DND-41 (cell line): ENCODE measurements at regions not wholly inside any gene's neighbourhood (a gene's known extent, or its start where the extent isn't known, plus 50 kb on each side); places are given as distances from the start of the nearest gene placed in this dataset.

Experiments
- ATAC-seq: fragments of 200-7000 bp; cut with Tn5 transposase; 3 replicates; pipeline ENCODE4 v1.9.1; 2021; ENCODE audit warnings: low read depth; ENCODE audit not compliant: insufficient read depth
- DNase-seq: peaks from one replicate; pipeline ENCODE4 v3.0.0-alpha.2; 2020
- H2AFZ ChIP-seq: 2 replicates; pipeline ENCODE4 v1.6.0; 2012; ENCODE audit warnings: low read depth, low read length
- H3K27ac ChIP-seq: 2 replicates; pipeline ENCODE4 v1.5.1; 2012; ENCODE audit warnings: low read length, inconsistent platforms
- H3K27me3 ChIP-seq: fragments of 200-600 bp; sonication (generic); 2 replicates; pipeline ENCODE4 v1.6.0; 2012; ENCODE audit warnings: low read length, mild to moderate bottlenecking, inconsistent platforms; ENCODE audit not compliant: insufficient read depth, poor library complexity
- H3K36me3 ChIP-seq: 2 replicates; pipeline ENCODE4 v1.5.1; 2012; ENCODE audit warnings: low read length, inconsistent platforms; ENCODE audit not compliant: insufficient read depth
- H3K4me1 ChIP-seq: 2 replicates; pipeline ENCODE4 v1.5.1; 2012; ENCODE audit warnings: mild to moderate bottlenecking, low read length; ENCODE audit not compliant: insufficient read depth
- H3K4me2 ChIP-seq: 2 replicates; pipeline ENCODE4 v1.6.0; 2012; ENCODE audit warnings: mild to moderate bottlenecking, moderate library complexity, low read length, inconsistent platforms; ENCODE audit not compliant: insufficient read depth
- H3K4me3 ChIP-seq, 2 experiments: fragments of 200-600 bp in 1 of 2; shearing (Covaris generic) in 1 of 2; 2 replicates each; pipeline ENCODE4 v1.5.1; 2012 to 2016; ENCODE audit warnings: inconsistent platforms in 2 of 2, low read length in 2 of 2, mild to moderate bottlenecking in 2 of 2, low read depth in 1 of 2, moderate library complexity in 1 of 2
- H3K79me2 ChIP-seq: 2 replicates; pipeline ENCODE4 v1.6.0; 2012; ENCODE audit warnings: low read length, inconsistent platforms; ENCODE audit not compliant: insufficient read depth
- H3K9ac ChIP-seq: 2 replicates; pipeline ENCODE4 v1.6.0; 2012; ENCODE audit warnings: low read depth, mild to moderate bottlenecking, inconsistent platforms, low read length, moderate library complexity
- H3K9me3 ChIP-seq: 2 replicates; pipeline ENCODE4 v1.5.1; 2012; ENCODE audit warnings: low read length, moderate library complexity, mild to moderate bottlenecking, inconsistent platforms; ENCODE audit not compliant: insufficient read depth, severe bottlenecking
- H4K20me1 ChIP-seq: 2 replicates; pipeline ENCODE4 v1.6.0; 2012; ENCODE audit warnings: low read length; ENCODE audit not compliant: insufficient read depth
- EZH2 ChIP-seq: IDR thresholded peaks from 3 replicates; pipeline ENCODE4 v1.6.1; 2012; ENCODE audit warnings: borderline replicate concordance, low read depth, mild to moderate bottlenecking, moderate library complexity, low read length, inconsistent platforms; ENCODE audit not compliant: severe bottlenecking
- TF ChIP-seq, protein P1 (sequence below): IDR thresholded peaks from 2 replicates; pipeline ENCODE4 v1.5.1; 2012; ENCODE audit warnings: borderline replicate concordance, low read length, moderate library complexity, mild to moderate bottlenecking; ENCODE audit not compliant: poor library complexity, severe bottlenecking; ENCODE audit errors: extremely low read depth

GRCh38 chr4:72857787-72858186, 211.7 kb downstream of the COX18 start:
- TF ChIP-seq EZH2 = no peak
- TF ChIP-seq, protein P1, sequence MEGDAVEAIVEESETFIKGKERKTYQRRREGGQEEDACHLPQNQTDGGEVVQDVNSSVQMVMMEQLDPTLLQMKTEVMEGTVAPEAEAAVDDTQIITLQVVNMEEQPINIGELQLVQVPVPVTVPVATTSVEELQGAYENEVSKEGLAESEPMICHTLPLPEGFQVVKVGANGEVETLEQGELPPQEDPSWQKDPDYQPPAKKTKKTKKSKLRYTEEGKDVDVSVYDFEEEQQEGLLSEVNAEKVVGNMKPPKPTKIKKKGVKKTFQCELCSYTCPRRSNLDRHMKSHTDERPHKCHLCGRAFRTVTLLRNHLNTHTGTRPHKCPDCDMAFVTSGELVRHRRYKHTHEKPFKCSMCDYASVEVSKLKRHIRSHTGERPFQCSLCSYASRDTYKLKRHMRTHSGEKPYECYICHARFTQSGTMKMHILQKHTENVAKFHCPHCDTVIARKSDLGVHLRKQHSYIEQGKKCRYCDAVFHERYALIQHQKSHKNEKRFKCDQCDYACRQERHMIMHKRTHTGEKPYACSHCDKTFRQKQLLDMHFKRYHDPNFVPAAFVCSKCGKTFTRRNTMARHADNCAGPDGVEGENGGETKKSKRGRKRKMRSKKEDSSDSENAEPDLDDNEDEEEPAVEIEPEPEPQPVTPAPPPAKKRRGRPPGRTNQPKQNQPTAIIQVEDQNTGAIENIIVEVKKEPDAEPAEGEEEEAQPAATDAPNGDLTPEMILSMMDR = no peak
- no peaks in the 10 kb centered on the region for H3K4me1 ChIP-seq
- H3K36me3 ChIP-seq = no peaks in the 10 kb centered on the region
- no peak overlapping the region for H3K4me3 ChIP-seq
- DNase-seq = no peak
- H2AFZ ChIP-seq = no peak overlapping the region
- H3K27ac ChIP-seq = no peak overlapping the region
- H3K4me2 ChIP-seq = no peak overlapping the region
- H3K9me3 ChIP-seq = no peaks in the 10 kb centered on the region
- ATAC-seq = no peak
- H4K20me1 ChIP-seq = no peaks in the 10 kb centered on the region
- H3K27me3 ChIP-seq = no peaks in the 10 kb centered on the region
- no peak overlapping the region for H3K9ac ChIP-seq
- H3K79me2 ChIP-seq = no peaks in the 10 kb centered on the region

DNA sequence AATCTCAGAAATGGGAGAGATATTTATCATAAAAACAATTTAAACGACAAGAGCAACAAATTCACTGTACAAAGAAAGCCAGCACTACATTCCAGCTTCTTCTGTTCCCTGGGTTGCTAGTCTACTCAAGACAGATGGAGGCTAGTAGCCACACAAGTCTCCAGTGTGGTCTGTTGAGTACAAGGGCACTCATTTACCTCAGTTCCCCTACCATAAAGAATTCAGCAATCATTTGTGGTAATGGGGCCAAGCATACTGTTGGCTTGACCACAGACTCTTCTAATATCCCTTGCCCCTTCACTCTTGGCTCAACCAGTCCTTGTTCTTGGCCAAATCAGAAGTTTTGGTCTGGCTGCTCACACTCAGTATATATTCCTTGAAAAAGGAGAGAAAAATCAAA, 212.3 kb downstream of the COX18 start:
- DNase-seq (no peak), ATAC-seq (no peak)
- Histone ChIP-seq H3K27me3 (no peaks in the 10 kb centered on the region), H3K4me2 (no peak overlapping the region), H3K79me2 (no peaks in the 10 kb centered on the region), H3K36me3 (no peaks in the 10 kb centered on the region), H3K4me1 (no peaks in the 10 kb centered on the region), H2AFZ (no peak overlapping the region), H3K4me3 (no peak overlapping the region), H3K9ac (no peak overlapping the region), H3K9me3 (no peaks in the 10 kb centered on the region), H4K20me1 (no peaks in the 10 kb centered on the region), H3K27ac (no peak overlapping the region)
- TF ChIP-seq, protein P1 = no peak

- H4K20me1 ChIP-seq = no peaks in the 10 kb centered on the region
- no peak overlapping the region for H3K4me2 ChIP-seq
- no peak for TF ChIP-seq EZH2
- TF ChIP-seq, protein P1 = no peak
- DNase-seq (peak; percentile 13), ATAC-seq (peak; percentile 52; the same call in 1 of the 3 replicates)
- no peak overlapping the region; the same call in 1 of the 2 replicates for H2AFZ ChIP-seq
- H3K79me2 ChIP-seq = no peaks in the 10 kb centered on the region
- no peaks in the 10 kb centered on the region for H3K27me3 ChIP-seq
- no peak overlapping the region for H3K9ac ChIP-seq
- no peaks in the 10 kb centered on the region for H3K4me1 ChIP-seq
- no peak overlapping the region for H3K27ac ChIP-seq
- H3K4me3 ChIP-seq = no peak overlapping the region
- H3K36me3 ChIP-seq = no peaks in the 10 kb centered on the region
- no peaks in the 10 kb centered on the region for H3K9me3 ChIP-seq
These were observed 223.0 kb downstream of the COX18 start for GRCh38 chr4:72846280-72847111.

- H3K27ac ChIP-seq = no peak overlapping the region
- TF ChIP-seq EZH2 = no peak
- TF ChIP-seq, protein P1 = no peak
- no peak overlapping the region for H3K4me2 ChIP-seq
- H3K27me3 ChIP-seq = no peaks in the 10 kb centered on the region
- H3K4me3 ChIP-seq = no peak overlapping the region
- no peak overlapping the region for H3K9ac ChIP-seq
- no peaks in the 10 kb centered on the region for H3K36me3 ChIP-seq
- no peaks in the 10 kb centered on the region for H3K4me1 ChIP-seq
- H3K79me2 ChIP-seq = no peaks in the 10 kb centered on the region
- no peak for DNase-seq
- no peaks in the 10 kb centered on the region for H4K20me1 ChIP-seq
- no peak overlapping the region for H2AFZ ChIP-seq
- H3K9me3 ChIP-seq = no peaks in the 10 kb centered on the region
- no peak for ATAC-seq
These were observed 226.1 kb downstream of the COX18 start for GRCh38 chr4:72843466-72843865.
